B cell (primary cell): ENCODE measurements at regions not wholly inside any gene's neighbourhood (a gene's known extent, or its start where the extent isn't known, plus 50 kb on each side); places are given as distances from the start of the nearest gene placed in this dataset.

Experiments
- ATAC-seq: fragments of 200-7000 bp; cut with Tn5 transposase; one replicate; pipeline ENCODE4 v1.10.0; 2021; ENCODE audit warnings: low read depth, mild to moderate bottlenecking, moderate number of reproducible peaks, moderate library complexity
- CTCF ChIA-PET: fragments of 350-600 bp; sonication (Branson Sonifier 250); formaldehyde crosslinking; loops from one replicate; lab custom pipeline; 2021; ENCODE audit warnings: antibody characterized with exemption, inconsistent platforms; lab: Charles Lee
- POLR2A ChIA-PET: fragments of 350-600 bp; sonication (Branson Sonifier 250); formaldehyde crosslinking; loops from one replicate; lab custom pipeline; 2021; ENCODE audit warnings: antibody characterized with exemption; lab: Charles Lee
- DNase-seq: peaks from one replicate; pipeline ENCODE4 v3.0.0; 2013
- H2AFZ ChIP-seq: 2 replicates; pipeline ENCODE4 v1.6.1; 2012; ENCODE audit warnings: mild to moderate bottlenecking, low read depth, low read length; ENCODE audit not compliant: insufficient read depth, poor library complexity, severe bottlenecking
- H3K27ac ChIP-seq, 2 donors: 1 replicate in 1 of 2; 2 replicates in 1 of 2; pipeline ENCODE4 v1.5.1; 2012 to 2013; ENCODE audit warnings: low read length in 2 of 2, mild to moderate bottlenecking in 2 of 2, moderate library complexity in 1 of 2
- H3K27me3 ChIP-seq, 4 experiments: fragments of 200-600 bp in 1 of 4; sonication (generic) in 1 of 4; replicated peaks in 1 of 4; 1 replicate in 2 of 4; 2 replicates in 2 of 4; pipeline versions ENCODE4 v1.6.1 to v1.7.0; 2013 to 2016; ENCODE audit warnings: low read length in 3 of 4, mild to moderate bottlenecking in 2 of 4, mixed read lengths in 1 of 4, moderate library complexity in 1 of 4; ENCODE audit not compliant: insufficient read depth in 4 of 4, control insufficient read depth in 3 of 4; ENCODE audit errors: control extremely low read depth in 1 of 4
- H3K36me3 ChIP-seq, 2 experiments: replicated peaks in 1 of 2; 1 replicate in 1 of 2; 2 replicates in 1 of 2; pipeline versions ENCODE4 v1.6.1 to v1.7.1; 2013; ENCODE audit warnings: low read length in 1 of 2; ENCODE audit not compliant: insufficient read depth in 2 of 2, control insufficient read depth in 1 of 2; ENCODE audit errors: control extremely low read depth in 1 of 2, extremely low read depth in 1 of 2
- H3K4me1 ChIP-seq, 2 donors: fragments of 200-600 bp in 1 of 2; sonication (generic) in 1 of 2; 1 replicate in 1 of 2; 2 replicates in 1 of 2; pipeline versions ENCODE4 v1.5.1 to v1.6.1; 2013 to 2017; ENCODE audit warnings: low read length in 2 of 2; ENCODE audit not compliant: control insufficient read depth in 2 of 2, insufficient read depth in 2 of 2
- H3K4me2 ChIP-seq: replicated peaks from 2 replicates; pipeline ENCODE3; 2012; ENCODE audit warnings: mild to moderate bottlenecking, low read depth, low read length; ENCODE audit not compliant: poor library complexity, severe bottlenecking
- H3K4me3 ChIP-seq, 5 experiments: fragments of 200-600 bp in 1 of 5; sonication (generic) in 1 of 5; 1 replicate in 3 of 5; 2 replicates in 2 of 5; pipeline versions ENCODE4 v1.5.1 to v1.7.0; 2011 to 2016; ENCODE audit warnings: low read length in 4 of 5, mild to moderate bottlenecking in 4 of 5, low read depth in 2 of 5, control low read depth in 1 of 5, moderate library complexity in 1 of 5; ENCODE audit not compliant: insufficient read depth in 1 of 5; ENCODE audit errors: control extremely low read depth in 1 of 5, extremely low read depth in 1 of 5
- H3K79me2 ChIP-seq: fragments of 200-600 bp; sonication (generic); one replicate; pipeline ENCODE4 v1.6.0; 2016; ENCODE audit warnings: low read length; ENCODE audit not compliant: control insufficient read depth, insufficient read depth
- H3K9ac ChIP-seq: fragments of 200-600 bp; sonication (generic); 2 replicates; pipeline ENCODE4 v1.6.1; 2017; ENCODE audit warnings: mild to moderate bottlenecking, low read length, moderate library complexity
- H3K9me3 ChIP-seq, 3 donors: one replicate each; pipeline versions ENCODE4 v1.6.1 to v1.7.1; 2013; ENCODE audit warnings: low read length in 2 of 3; ENCODE audit not compliant: control insufficient read depth in 2 of 3, insufficient read depth in 1 of 3; ENCODE audit errors: control extremely low read depth in 1 of 3
- H4K20me1 ChIP-seq: 2 replicates; pipeline ENCODE4 v1.6.0; 2012; ENCODE audit warnings: mild to moderate bottlenecking, low read length; ENCODE audit not compliant: insufficient read depth, control insufficient read depth, poor library complexity, severe bottlenecking
- H3K27ac Mint-ChIP-seq: one replicate; pipeline ENCODE4 v1.8.0; 2021; ENCODE audit warnings: mixed read lengths
- H3K27me3 Mint-ChIP-seq: one replicate; pipeline ENCODE4 v1.8.0; 2021; ENCODE audit warnings: mixed read lengths
- H3K4me1 Mint-ChIP-seq: one replicate; pipeline ENCODE4 v1.8.0; 2021; ENCODE audit warnings: mixed read lengths
- H3K4me3 Mint-ChIP-seq: one replicate; pipeline ENCODE4 v1.8.0; 2021; ENCODE audit warnings: mixed read lengths
- H3K9me3 Mint-ChIP-seq: one replicate; pipeline ENCODE4 v1.8.0; 2022; ENCODE audit warnings: mixed read lengths; ENCODE audit not compliant: insufficient read depth
- EZH2 ChIP-seq: IDR thresholded peaks from 2 replicates; pipeline ENCODE4 v1.6.1; 2012; ENCODE audit warnings: borderline replicate concordance, low read depth, mild to moderate bottlenecking, moderate library complexity, low read length; ENCODE audit not compliant: insufficient read depth, poor library complexity, severe bottlenecking
- WGBS: methylation state at CpG from one replicate; pipeline ENCODE4 v1.1.5; 2013; ENCODE audit warnings: missing lambda C conversion rate; ENCODE audit not compliant: insufficient coverage; 5-methylcytosine and 5-hydroxymethylcytosine counted together
- intact Hi-C: fragments of 100-400 bp; cut with micrococcal nuclease; formaldehyde crosslinking; loops from one replicate; pipeline ENCODE4 v1.10.0; 2022
- TF ChIP-seq, protein P1 (sequence below): fragments of 200-600 bp; IDR thresholded peaks from one replicate; pipeline ENCODE4 v1.8.0; 2022; ENCODE audit warnings: antibody characterized with exemption, mild to moderate bottlenecking

DNA sequence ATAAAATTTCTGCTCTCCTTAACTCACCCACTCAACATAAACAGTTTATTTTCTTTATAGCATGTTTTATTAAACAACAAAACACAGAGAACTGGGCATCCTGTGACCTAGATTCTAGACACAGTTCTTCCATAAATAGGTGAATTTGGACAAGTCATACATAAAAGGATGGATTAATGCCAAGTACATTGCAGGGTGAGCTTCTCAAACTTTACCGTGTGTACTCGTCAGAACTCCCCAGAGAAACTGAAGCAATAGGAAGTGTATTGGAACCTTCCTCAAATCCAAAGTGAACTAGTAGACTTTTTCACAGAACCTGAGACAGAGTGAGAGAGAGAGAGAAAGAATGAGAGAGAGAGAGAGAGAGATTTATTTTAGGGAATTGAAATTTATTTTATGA is 139.7 kb downstream of the CD47 start:
- Histone ChIP-seq H3K4me2 (no peak overlapping the region), H4K20me1 (no peaks in the 10 kb centered on the region), H3K4me1 (peaks cover 0 to 3% of the 10 kb centered on the region in 2 donors), H3K36me3 (no peaks in the 10 kb centered on the region), H3K79me2 (no peaks in the 10 kb centered on the region), H3K9me3 (peaks cover 0 to 1% (median 0%) of the 10 kb centered on the region in 3 donors), H3K9ac (no peak overlapping the region), H3K4me3 (no peak overlapping the region), H3K27ac (no peak overlapping the region), H2AFZ (no peak overlapping the region), H3K27me3 (peaks cover 0 to 2% (median 0%) of the 10 kb centered on the region in 4 experiments)
- H3K4me1 Mint-ChIP-seq = peaks cover 8% of the 10 kb centered on the region
- H3K9me3 Mint-ChIP-seq = no peaks in the 10 kb centered on the region
- TF ChIP-seq, protein P1, sequence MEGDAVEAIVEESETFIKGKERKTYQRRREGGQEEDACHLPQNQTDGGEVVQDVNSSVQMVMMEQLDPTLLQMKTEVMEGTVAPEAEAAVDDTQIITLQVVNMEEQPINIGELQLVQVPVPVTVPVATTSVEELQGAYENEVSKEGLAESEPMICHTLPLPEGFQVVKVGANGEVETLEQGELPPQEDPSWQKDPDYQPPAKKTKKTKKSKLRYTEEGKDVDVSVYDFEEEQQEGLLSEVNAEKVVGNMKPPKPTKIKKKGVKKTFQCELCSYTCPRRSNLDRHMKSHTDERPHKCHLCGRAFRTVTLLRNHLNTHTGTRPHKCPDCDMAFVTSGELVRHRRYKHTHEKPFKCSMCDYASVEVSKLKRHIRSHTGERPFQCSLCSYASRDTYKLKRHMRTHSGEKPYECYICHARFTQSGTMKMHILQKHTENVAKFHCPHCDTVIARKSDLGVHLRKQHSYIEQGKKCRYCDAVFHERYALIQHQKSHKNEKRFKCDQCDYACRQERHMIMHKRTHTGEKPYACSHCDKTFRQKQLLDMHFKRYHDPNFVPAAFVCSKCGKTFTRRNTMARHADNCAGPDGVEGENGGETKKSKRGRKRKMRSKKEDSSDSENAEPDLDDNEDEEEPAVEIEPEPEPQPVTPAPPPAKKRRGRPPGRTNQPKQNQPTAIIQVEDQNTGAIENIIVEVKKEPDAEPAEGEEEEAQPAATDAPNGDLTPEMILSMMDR = no peak
- TF ChIP-seq EZH2 = no peak
- CTCF ChIA-PET = interaction anchor here (1.3 kb wide), 1 partner anchor 454 kb away, joined by 3 read pairs; no protein-coding TSS in a partner anchor
- peaks cover 4% of the 10 kb centered on the region for H3K27me3 Mint-ChIP-seq
- DNase-seq = no peak
- intact Hi-C loops = no loop called here
- H3K27ac Mint-ChIP-seq = no peak overlapping the region
- no peak for ATAC-seq
- WGBS = no CpG with 5 or more reads among the region's 2 CpGs
- POLR2A ChIA-PET = no interaction called here
- no peak overlapping the region for H3K4me3 Mint-ChIP-seq

GRCh38 chr3:107950417-107950816 is 140.4 kb downstream of the CD47 start:
- no peaks in the 10 kb centered on the region for H3K27me3 ChIP-seq
- peaks cover 0 to 1% (median 0%) of the 10 kb centered on the region in 3 donors for H3K9me3 ChIP-seq
- Mint-ChIP-seq H3K27ac (no peak overlapping the region), H3K4me1 (peaks cover 8% of the 10 kb centered on the region), H3K27me3 (peaks cover 4% of the 10 kb centered on the region), H3K9me3 (no peaks in the 10 kb centered on the region), H3K4me3 (no peak overlapping the region)
- ChIA-PET CTCF (interaction anchor here (1.3 kb wide), 1 partner anchor 455 kb away, joined by 3 read pairs; no protein-coding TSS in a partner anchor), POLR2A (no interaction called here)
- no peak overlapping the region for H3K9ac ChIP-seq
- H3K4me2 ChIP-seq = no peak overlapping the region
- no peaks in the 10 kb centered on the region for H3K79me2 ChIP-seq
- no peak for DNase-seq
- no peak overlapping the region for H3K27ac ChIP-seq
- H2AFZ ChIP-seq = no peak overlapping the region
- intact Hi-C loops = no loop called here
- 100% methylated on average over 1 of the region's 2 CpGs for WGBS
- no peak overlapping the region for H3K4me3 ChIP-seq
- peaks cover 0 to 3% of the 10 kb centered on the region in 2 donors for H3K4me1 ChIP-seq
- no peak for ATAC-seq
- H3K36me3 ChIP-seq = no peaks in the 10 kb centered on the region
- TF ChIP-seq, protein P1 = no peak
- no peak for TF ChIP-seq EZH2
- no peaks in the 10 kb centered on the region for H4K20me1 ChIP-seq
